GM18498 (cell line): ENCODE measurements at regions not wholly inside any gene's neighbourhood (a gene's known extent, or its start where the extent isn't known, plus 50 kb on each side); places are given as distances from the start of the nearest gene placed in this dataset.
"Not testable (repeated sequence)": the region's sequence is repeated elsewhere in the genome, so short reads cannot be mapped to it uniquely, and the experiment has no call there.

ENCODE experiments used
- ATAC-seq: cut with Tn5 transposase; IDR thresholded peaks from one replicate; pipeline ENCODE4 v1.9.1; 2021; ENCODE audit warnings: mild to moderate bottlenecking, moderate library complexity; ENCODE audit not compliant: unreplicated experiment

DNA sequence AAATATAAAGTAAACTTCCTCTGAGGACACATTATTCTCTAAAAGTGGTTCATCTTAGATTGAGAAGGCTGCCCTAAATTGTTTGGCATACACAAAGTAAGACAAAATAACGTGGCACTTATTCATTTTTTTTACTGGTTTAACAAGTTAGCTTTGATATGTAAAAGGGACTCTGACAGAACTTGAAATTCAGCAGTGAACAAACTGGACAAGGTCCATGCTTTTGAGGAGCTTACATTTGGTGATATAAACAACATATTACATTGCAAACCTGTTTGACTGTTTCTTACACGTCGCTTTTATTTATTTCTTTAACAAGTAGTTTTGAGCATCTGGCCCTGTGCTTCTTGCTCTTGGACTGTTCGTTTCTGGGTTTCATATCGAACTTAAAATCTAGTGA lies 253.1 kb upstream of the POM121L12 start:
- ATAC-seq = no peak

DNA sequence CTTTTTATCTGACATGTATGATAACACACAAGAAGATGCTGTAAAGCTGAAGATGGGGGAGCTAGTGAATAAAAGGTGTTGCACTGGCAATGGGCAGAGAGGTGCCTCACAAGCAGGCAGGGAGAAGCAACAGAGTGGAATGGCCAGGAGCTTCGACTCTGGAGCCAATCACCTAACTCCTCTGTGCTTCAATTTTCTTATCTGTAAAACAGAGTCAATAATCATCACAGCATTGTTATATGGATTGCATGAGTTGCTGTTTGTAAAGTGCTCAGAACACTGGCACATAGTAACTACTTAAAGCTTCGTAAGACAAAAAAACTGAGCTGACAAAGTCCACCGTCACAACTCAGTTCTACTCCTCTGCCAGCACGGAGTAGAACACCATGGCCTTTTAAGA lies 254.2 kb upstream of the POM121L12 start:
- ATAC-seq = no peak

- ATAC-seq = no peak
Measured at GRCh38 chr7:52779004-52779403, 256.4 kb upstream of the POM121L12 start.

DNA sequence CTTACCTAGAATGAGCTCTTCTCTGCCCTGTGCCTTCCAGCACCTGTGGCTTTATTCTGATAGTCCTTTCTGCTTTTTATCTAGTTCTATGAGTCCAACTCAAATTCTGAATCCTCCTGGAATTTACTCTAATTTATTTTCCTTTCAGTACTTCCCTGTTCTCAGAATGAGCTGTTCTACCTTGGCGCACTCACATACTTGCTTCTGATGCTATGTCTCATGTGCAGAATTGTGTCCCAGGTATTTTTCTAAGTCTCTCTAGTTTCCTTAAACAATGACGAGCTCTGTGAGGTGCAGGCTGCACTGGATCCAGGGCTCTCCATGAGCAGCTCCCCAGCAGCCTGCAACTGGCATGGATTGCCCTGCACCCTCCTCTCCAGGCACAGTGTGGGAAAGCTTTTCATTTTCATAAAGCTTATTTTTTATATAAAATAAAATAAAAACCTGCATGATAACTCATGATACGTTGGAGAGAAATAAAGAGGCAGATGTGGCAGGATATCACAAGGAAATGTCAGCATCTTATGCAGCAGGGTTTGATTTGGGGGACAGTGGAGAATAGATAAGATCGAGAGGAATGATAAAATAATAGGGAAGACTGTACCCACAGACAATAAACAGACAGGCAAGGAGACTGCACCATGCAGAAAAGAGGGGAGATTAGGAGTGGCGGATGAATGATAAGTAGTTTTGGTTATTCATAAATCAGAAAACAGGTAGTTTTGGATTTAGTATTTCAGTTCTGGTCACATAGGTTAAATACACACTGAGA lies 258.2 kb upstream of the POM121L12 start:
- ATAC-seq = no peak

- no peak for ATAC-seq
Measured at GRCh38 chr7:52775876-52776275, 259.6 kb upstream of the POM121L12 start.

GRCh38 chr7:52771177-52771576 lies 264.3 kb upstream of the POM121L12 start:
- ATAC-seq = no peak

DNA sequence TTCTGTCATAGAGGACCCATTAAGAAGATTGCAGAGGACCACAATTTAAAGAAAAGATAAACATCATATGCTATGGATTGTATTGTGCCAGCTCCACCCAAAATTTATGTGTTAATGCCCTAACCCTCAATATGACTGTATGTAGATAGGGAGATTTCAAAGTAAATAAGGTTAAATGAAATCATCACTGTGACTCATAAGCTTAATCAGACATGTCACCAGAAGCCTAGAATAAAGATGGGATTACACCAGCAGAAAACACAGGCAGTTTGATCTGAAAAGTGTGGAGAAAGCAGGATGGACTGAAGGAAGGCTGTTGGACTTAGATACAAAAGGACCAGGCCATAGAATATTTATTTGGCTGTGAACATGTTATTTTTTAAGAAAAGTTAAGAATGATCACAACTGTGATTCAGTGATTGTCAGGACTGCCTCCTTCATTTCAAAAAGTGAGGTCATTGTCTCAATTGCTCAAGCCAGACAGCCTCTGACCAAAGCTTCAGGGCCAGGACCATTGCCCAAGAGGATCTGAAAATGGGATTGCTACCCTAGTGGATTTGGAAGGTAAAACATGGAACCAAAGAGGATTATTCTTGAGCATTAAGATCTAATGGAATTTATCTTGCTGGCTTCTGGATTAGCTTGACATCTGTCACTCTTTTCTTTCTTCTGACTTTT lies 270.8 kb upstream of the POM121L12 start:
- no peak for ATAC-seq

GRCh38 chr7:52758356-52758755 lies 277.1 kb upstream of the POM121L12 start:
- no peak for ATAC-seq

- no peak for ATAC-seq
Measured at GRCh38 chr7:52753855-52754254, 281.6 kb upstream of the POM121L12 start.

DNA sequence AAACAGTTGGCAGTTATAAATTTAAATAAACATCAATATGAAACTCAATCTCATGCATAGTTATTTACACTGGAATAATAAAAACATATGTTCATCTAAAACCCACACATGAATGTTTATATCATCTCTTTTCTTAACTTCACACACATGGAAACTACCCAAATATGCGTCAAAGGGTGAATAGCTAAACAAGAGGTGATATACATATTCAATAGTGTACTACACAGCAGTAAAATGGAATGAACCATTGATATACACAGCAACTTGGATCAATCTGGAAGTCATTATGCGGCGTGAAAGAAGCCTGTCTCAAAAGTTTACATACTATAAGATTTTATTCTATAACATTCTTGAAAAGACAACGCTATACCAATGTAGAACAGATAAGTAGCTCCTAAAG lies 282.5 kb upstream of the POM121L12 start:
- no peak for ATAC-seq

GRCh38 chr7:52749880-52750279 lies 285.6 kb upstream of the POM121L12 start:
- ATAC-seq = no peak

- ATAC-seq = no peak
Measured at GRCh38 chr7:52747817-52748216, 287.6 kb upstream of the POM121L12 start.

DNA sequence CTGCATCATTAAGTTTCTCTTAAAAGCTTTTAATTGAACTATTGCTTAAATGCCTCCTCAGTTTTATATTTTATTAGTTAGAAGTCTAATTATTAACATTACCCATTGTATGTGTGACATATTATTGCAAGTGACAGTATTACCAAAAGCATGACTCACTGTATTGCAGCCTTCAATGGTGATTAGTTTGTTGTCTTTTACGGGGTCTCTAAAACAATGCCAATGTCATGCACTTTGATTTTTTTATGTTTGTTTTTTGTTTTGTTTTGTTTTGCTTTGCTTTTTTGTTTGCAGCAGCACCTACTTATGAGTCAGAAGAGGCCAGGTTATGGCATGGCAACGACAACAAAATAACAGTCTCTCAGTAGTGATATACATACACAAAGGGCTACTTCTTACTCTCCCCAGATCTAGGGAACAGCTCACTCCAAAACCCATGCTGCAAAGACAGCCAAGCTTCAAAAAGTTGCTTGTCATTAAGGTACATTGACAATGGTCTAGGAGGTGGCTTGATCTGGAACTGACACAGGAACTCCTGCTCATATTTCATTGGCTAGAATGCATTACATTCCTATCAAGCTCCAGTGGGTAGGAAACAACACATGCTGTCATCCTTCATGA lies 293.7 kb upstream of the POM121L12 start:
- no peak for ATAC-seq

DNA sequence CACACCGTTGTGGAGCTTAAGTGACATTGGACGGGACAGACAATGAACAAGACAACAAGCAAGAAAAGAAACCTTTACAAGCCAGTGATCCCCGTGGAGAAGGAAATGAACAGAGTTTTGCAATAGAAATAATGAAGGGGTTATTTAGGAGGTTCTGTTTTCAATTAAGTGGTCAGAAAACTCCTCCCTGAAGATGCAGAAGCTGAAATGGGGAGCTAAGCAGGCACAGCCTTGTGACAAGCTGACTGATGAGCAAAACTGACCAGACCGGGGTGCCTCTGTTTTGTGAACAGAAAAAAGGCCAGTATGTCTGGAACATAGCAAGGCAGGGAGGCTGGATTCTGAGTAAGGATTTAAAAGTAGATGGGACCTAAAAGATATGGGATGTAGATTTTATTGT lies 299.8 kb upstream of the POM121L12 start:
- ATAC-seq = no peak

DNA sequence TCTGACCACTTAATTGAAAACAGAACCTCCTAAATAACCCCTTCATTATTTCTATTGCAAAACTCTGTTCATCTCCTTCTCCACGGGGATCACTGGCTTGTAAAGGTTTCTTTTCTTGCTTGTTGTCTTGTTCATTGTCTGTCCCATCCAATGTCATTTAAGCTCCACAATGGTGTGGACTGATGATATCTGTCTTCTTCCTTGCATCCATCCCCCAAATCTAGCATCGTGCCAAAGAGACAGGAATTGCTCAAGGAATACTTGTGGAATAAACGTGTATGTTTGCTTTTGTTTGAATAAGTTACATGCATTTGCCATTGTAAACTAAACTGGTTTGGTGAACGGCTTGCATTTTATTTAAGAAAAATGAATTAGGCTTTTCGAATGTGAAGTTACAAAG lies 306.8 kb upstream of the POM121L12 start:
- not testable (repeated sequence) for ATAC-seq

GRCh38 chr7:52727632-52728031 lies 307.8 kb upstream of the POM121L12 start:
- ATAC-seq = no peak

DNA sequence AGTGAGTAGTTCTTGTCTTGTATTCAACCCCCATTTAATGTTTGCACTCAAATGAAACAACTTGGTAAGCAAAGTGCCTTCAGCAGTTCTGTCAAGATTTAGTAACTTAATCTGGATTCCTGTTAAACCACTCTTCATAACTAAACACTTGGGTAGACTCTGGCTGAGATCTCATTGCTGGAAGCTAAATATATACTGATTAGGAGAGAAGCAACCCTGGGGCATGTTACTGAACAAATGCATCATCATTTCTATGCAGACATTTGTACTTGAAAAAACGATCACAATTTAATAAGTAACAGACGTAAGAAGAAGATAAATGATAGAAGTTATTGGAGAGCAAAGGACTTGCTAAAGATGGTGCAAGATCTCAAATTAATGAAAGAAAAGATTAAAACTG lies 308.4 kb upstream of the POM121L12 start:
- ATAC-seq = no peak

- no peak for ATAC-seq
Measured at GRCh38 chr7:52726493-52726892, 308.9 kb upstream of the POM121L12 start.

GRCh38 chr7:52723606-52724005 lies 311.8 kb upstream of the POM121L12 start:
- no peak for ATAC-seq

DNA sequence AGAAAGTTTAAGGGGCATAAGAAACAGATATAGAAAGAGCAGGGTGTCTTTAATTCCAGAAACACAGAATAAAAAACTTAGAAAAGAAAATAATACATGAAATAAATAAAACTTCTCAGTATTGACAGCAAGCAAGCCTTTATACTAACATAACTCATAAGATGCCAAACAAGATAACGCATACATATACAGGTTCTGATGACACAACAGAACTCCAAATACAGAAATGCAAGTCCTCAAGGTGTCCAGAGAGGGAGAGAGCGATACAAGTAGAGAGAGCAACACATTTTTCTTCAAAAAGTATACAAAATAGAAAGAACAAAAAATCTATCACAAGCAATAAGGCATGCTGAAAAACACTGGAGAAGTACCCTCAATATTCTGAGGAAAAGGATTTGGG lies 314.6 kb upstream of the POM121L12 start:
- no peak for ATAC-seq

GRCh38 chr7:52719677-52720076 lies 315.8 kb upstream of the POM121L12 start:
- no peak for ATAC-seq

DNA sequence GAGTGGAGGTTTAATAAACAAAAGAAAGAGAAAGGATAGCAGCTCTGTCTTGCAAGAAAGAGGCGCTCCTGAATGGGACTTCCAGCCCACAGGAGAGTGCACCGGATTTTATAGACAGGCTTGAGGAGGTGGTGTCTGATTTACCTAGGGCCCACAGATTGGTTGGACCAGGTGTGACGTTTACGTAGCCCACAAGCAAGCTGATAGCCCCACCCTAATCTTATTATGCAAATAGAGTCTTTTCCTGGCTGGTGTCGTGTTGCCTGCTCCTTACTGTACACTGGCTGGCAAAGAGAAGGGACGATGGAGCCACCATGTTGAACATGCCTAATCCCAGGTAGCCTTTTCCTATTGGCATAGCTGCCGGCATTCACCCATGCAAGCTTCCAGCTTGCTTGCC lies 319.7 kb upstream of the POM121L12 start:
- no peak for ATAC-seq
